ENCODE measurements at regions not wholly inside any gene's neighbourhood (a gene's known extent, or its start where the extent isn't known, plus 50 kb on each side); places are given as distances from the start of the nearest gene placed in this dataset.

DNA sequence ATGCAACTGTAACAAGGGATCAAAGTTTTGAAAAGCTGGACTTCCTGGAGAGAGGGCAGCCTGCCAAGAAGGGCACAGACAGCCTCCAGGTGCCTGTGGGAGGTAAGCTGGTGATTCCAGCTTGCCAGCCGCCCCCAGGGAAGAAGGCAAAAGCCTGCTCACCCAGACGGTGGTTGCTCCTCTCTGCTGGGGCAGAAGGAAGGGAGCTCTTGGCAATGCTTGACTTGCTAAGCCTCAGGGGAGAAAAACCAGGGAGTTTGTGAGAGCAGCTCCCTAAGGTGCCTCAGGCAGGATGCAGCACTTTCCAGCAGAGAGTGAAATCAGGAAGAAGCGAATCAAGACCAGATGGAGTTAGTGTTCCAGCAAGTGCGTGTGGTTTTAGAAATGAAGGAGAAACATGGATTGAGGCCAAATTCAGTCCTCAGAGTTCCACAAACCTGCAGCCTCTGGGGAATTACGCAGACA, 553.6 kb downstream of the BUD13 start:
- Histone ChIP-seq H3K4me2 (no peak overlapping the region), H3K9ac (no peak overlapping the region), H2AFZ (replicated peaks) (no peak overlapping the region), H3K27me3 (no peaks in the 10 kb centered on the region), H3K79me2 (ENCODE audit: low read depth) (no peaks in the 10 kb centered on the region), H3K4me1 (no peaks in the 10 kb centered on the region), H3K4me3 (no peak overlapping the region), H3K27ac (no peak overlapping the region), H3K9me3 (ENCODE audit: low read depth) (no peaks in the 10 kb centered on the region), H3F3A (ENCODE audit: low read depth) (no peaks in the 10 kb centered on the region), H3K36me3 (no peaks in the 10 kb centered on the region), H4K20me1 (ENCODE audit: low read depth) (no peaks in the 10 kb centered on the region)
- Mint-ChIP-seq H3K27me3 (ENCODE audit: insufficient read depth, low read depth) (peaks cover 7% of the 10 kb centered on the region), H3K9me3 (peaks cover 13% of the 10 kb centered on the region), H3K36me3 (no peaks in the 10 kb centered on the region), H3K27ac (no peak overlapping the region), H3K4me3 (no peak overlapping the region), H3K4me1 (peaks cover 32% of the 10 kb centered on the region)
- TF ChIP-seq EZH2phosphoT487 (IDR thresholded peaks at IDR 0.05) (no peak), EZH2 (IDR thresholded peaks at IDR 0.05) (no peak)
- TF ChIP-seq, protein P1, sequence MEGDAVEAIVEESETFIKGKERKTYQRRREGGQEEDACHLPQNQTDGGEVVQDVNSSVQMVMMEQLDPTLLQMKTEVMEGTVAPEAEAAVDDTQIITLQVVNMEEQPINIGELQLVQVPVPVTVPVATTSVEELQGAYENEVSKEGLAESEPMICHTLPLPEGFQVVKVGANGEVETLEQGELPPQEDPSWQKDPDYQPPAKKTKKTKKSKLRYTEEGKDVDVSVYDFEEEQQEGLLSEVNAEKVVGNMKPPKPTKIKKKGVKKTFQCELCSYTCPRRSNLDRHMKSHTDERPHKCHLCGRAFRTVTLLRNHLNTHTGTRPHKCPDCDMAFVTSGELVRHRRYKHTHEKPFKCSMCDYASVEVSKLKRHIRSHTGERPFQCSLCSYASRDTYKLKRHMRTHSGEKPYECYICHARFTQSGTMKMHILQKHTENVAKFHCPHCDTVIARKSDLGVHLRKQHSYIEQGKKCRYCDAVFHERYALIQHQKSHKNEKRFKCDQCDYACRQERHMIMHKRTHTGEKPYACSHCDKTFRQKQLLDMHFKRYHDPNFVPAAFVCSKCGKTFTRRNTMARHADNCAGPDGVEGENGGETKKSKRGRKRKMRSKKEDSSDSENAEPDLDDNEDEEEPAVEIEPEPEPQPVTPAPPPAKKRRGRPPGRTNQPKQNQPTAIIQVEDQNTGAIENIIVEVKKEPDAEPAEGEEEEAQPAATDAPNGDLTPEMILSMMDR (IDR thresholded peaks at IDR 0.05): no peak
- no peak for DNase-seq (ENCODE audit: low spot score)

DNA sequence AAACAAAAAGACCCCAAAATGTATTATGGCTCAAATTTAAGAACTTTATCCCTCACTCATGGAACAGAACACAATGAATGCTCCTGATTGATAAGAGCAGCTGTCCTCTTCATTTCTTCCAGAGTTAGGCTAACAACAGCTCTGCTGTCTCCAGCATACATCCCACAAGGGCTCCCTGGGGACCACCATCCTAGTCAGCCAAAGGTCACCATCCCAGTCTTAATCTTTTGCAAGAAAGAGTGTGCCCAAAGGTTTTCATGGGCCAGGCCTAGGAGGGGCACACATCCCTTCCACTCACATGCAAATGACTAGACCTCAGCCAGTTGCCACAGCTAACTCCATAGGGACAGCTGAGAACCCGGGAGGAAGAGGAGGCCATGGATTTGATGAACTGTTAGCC, 555.3 kb downstream of the BUD13 start:
- H3K4me1 ChIP-seq: no peaks in the 10 kb centered on the region
- H3K9ac ChIP-seq: no peak overlapping the region
- no peaks in the 10 kb centered on the region for H4K20me1 ChIP-seq (ENCODE audit: low read depth)
- no peak for DNase-seq (ENCODE audit: low spot score)
- H2AFZ ChIP-seq (replicated peaks): no peak overlapping the region
- H3K4me3 Mint-ChIP-seq: no peak overlapping the region
- no peaks in the 10 kb centered on the region for H3K36me3 Mint-ChIP-seq
- TF ChIP-seq EZH2phosphoT487 (IDR thresholded peaks at IDR 0.05): no peak
- TF ChIP-seq EZH2 (IDR thresholded peaks at IDR 0.05): no peak
- H3K9me3 Mint-ChIP-seq: peaks cover 13% of the 10 kb centered on the region
- H3K4me2 ChIP-seq: no peak overlapping the region
- H3K27ac ChIP-seq: no peak overlapping the region
- no peaks in the 10 kb centered on the region for H3K27me3 ChIP-seq
- H3F3A ChIP-seq (ENCODE audit: low read depth): no peaks in the 10 kb centered on the region
- peak overlapping the region; percentile 6 for H3K27ac Mint-ChIP-seq
- peaks cover 7% of the 10 kb centered on the region for H3K27me3 Mint-ChIP-seq (ENCODE audit: insufficient read depth, low read depth)
- no peaks in the 10 kb centered on the region for H3K36me3 ChIP-seq
- no peaks in the 10 kb centered on the region for H3K9me3 ChIP-seq (ENCODE audit: low read depth)
- H3K4me1 Mint-ChIP-seq: peaks cover 25% of the 10 kb centered on the region
- no peak overlapping the region for H3K4me3 ChIP-seq
- no peaks in the 10 kb centered on the region for H3K79me2 ChIP-seq (ENCODE audit: low read depth)

DNA sequence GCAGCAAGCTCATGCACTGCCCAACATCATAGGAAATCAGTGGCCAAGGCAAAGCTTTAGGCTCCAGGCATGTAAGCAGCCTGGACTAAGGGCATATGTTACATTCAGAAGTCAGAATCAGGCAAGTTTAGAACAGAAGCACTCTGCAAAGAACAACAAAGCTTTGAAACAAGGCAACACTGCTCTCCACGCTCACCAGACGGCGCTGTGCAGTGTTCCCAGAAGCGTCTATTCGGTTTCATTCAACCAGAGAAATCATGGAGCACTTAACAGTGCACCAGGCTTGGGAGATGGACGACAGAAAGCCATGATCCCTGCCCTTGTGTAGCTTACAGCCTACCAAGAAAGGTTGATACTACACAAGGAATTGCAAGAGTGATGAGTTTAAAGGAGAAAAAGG, 555.8 kb downstream of the BUD13 start:
- H3K9me3 ChIP-seq (ENCODE audit: low read depth): no peaks in the 10 kb centered on the region
- no peaks in the 10 kb centered on the region for H3K36me3 Mint-ChIP-seq
- H3K27me3 ChIP-seq: no peaks in the 10 kb centered on the region
- H3K27ac ChIP-seq: no peak overlapping the region
- no peak for DNase-seq (ENCODE audit: low spot score)
- no peak overlapping the region for H3K27ac Mint-ChIP-seq
- H2AFZ ChIP-seq (replicated peaks): no peak overlapping the region
- H3K4me1 ChIP-seq: no peaks in the 10 kb centered on the region
- no peaks in the 10 kb centered on the region for H3K36me3 ChIP-seq
- H3K9me3 Mint-ChIP-seq: peaks cover 13% of the 10 kb centered on the region
- no peaks in the 10 kb centered on the region for H3F3A ChIP-seq (ENCODE audit: low read depth)
- no peak overlapping the region for H3K9ac ChIP-seq
- TF ChIP-seq EZH2phosphoT487 (IDR thresholded peaks at IDR 0.05) (no peak), EZH2 (IDR thresholded peaks at IDR 0.05) (no peak)
- TF ChIP-seq, protein P1 (IDR thresholded peaks at IDR 0.05): no peak
- H3K4me2 ChIP-seq: no peak overlapping the region
- no peak overlapping the region for H3K4me3 Mint-ChIP-seq
- no peak overlapping the region for H3K4me3 ChIP-seq
- H3K4me1 Mint-ChIP-seq: peaks cover 21% of the 10 kb centered on the region
- no peaks in the 10 kb centered on the region for H3K79me2 ChIP-seq (ENCODE audit: low read depth)
- H4K20me1 ChIP-seq (ENCODE audit: low read depth): no peaks in the 10 kb centered on the region
- H3K27me3 Mint-ChIP-seq (ENCODE audit: insufficient read depth, low read depth): peaks cover 7% of the 10 kb centered on the region

DNA sequence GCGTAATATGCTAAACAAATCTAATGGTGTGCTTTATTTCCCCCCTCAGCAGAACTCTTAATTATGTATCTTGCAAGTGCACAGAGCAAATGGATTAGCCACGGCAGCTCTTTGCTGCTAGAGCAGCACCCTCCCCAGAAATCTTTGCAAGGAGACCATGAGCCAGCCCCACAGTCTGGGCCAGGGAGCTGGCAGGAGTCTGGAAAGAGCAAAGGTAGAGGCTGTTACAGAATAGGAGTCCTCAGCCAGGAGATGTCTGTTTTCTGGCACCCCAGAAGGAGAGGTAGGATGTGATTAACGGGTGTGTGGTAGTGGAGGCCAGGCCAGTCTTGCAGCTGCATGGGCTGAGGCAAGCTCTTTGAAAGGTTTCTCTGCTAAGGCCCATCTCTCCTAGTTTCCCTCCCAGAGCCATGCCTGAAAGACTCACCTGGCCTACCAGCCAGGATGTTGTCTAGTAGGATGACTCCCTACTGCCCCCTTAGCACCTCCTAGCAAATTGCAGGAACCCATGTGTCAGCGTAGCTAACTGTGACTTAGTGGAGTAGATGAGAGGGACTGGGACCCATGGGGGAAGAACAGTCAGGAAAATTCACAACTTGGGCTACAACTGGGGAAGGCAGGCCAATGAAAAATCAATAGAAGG, 557.2 kb downstream of the BUD13 start:
- H3F3A ChIP-seq (ENCODE audit: low read depth): no peaks in the 10 kb centered on the region
- H3K27me3 ChIP-seq: no peaks in the 10 kb centered on the region
- Mint-ChIP-seq H3K27me3 (ENCODE audit: insufficient read depth, low read depth) (peaks cover 7% of the 10 kb centered on the region), H3K36me3 (no peaks in the 10 kb centered on the region), H3K4me3 (no peak overlapping the region), H3K9me3 (peaks cover 13% of the 10 kb centered on the region), H3K4me1 (peaks cover 14% of the 10 kb centered on the region), H3K27ac (peak overlapping the region; percentile 26)
- no peaks in the 10 kb centered on the region for H3K9me3 ChIP-seq (ENCODE audit: low read depth)
- H3K36me3 ChIP-seq: no peaks in the 10 kb centered on the region
- H3K79me2 ChIP-seq (ENCODE audit: low read depth): no peaks in the 10 kb centered on the region
- H2AFZ ChIP-seq (replicated peaks): no peak overlapping the region
- H3K27ac ChIP-seq: no peak overlapping the region
- DNase-seq (ENCODE audit: low spot score): peak; percentile 44
- H3K4me2 ChIP-seq: no peak overlapping the region
- H3K4me3 ChIP-seq: no peak overlapping the region
- no peak overlapping the region for H3K9ac ChIP-seq
- no peaks in the 10 kb centered on the region for H4K20me1 ChIP-seq (ENCODE audit: low read depth)
- TF ChIP-seq, protein P1 (IDR thresholded peaks at IDR 0.05): peak; percentile 58
- TF ChIP-seq EZH2phosphoT487 (IDR thresholded peaks at IDR 0.05) (no peak), EZH2 (IDR thresholded peaks at IDR 0.05) (no peak)
- no peaks in the 10 kb centered on the region for H3K4me1 ChIP-seq
